ENCODE measurements at regions not wholly inside any gene's neighbourhood (a gene's known extent, or its start where the extent isn't known, plus 50 kb on each side); places are given as distances from the start of the nearest gene placed in this dataset.

DNA sequence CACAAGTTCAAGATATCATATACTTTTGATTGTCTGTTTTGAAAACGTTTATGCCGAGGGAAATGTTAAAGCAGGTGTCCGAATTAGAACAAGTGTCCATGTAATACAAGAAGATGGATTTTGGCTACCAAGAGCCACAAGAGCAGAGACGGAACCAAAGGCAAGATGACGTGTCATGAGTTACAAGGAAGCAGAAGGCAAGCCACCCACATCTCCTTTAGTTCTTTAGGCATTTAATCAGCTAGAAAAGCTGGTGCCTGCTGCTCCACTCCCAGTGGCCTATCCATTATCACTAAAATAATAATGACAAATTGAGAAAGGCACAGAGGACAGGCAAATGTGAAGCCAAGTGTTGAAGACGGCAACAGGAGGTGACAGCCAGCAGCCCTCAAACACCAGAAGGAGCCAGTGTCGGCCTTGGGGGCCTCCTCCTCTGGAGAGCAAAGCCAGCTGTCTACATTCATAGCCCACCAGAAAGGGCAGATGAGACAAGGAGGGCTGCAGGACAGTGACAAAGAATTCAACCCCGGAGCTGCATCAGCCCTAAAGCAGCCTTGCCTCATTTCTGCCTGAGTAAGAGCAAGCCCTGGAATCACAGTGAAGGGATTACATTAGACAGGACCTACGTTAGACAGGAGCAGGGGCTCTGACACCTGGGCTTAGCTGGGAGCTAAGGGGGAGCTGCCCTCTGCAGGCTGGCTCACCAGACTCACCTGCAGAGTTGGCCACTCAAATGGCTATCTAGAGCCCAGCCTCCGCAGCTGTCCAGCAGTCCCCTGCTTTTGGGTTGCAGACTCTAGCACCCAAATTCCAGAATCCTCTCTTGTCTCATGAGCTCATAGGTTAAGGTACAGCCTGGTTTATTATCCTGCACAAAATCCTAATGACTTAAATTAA, 569.9 kb downstream of the UQCRFS1 start:
- Histone ChIP-seq H3K27me3 (ENCODE audit: control insufficient read depth in 2 of 2, insufficient read depth in 2 of 2, low read length in 2 of 2) (no peaks in the 10 kb centered on the region), H3K4me2 (ENCODE audit: insufficient read depth, low read length) (no peak overlapping the region), H3K27ac (ENCODE audit: insufficient read depth, low read depth, low read length) (no peak overlapping the region), H3K9me3 (replicated peaks; ENCODE audit: control insufficient read depth, insufficient read depth, low read length) (no peaks in the 10 kb centered on the region), H3K79me2 (ENCODE audit: control insufficient read depth, insufficient read depth, low read length) (no peaks in the 10 kb centered on the region), H3K36me3 (ENCODE audit: control insufficient read depth in 2 of 2, extremely low read depth in 1 of 2, insufficient read depth in 2 of 2, low read length in 2 of 2) (no peaks in the 10 kb centered on the region), H3K9me1 (replicated peaks; ENCODE audit: control insufficient read depth, extremely low read depth, insufficient read depth, low read length) (no peaks in the 10 kb centered on the region), H3K4me3 (replicated peaks in 1 of 3; ENCODE audit: insufficient read depth in 1 of 3, low read depth in 1 of 3, low read length in 3 of 3) (no peak overlapping the region), H4K20me1 (replicated peaks; ENCODE audit: control insufficient read depth, extremely low read depth, insufficient read depth, low read length) (no peaks in the 10 kb centered on the region), H3K4me1 (ENCODE audit: control insufficient read depth, extremely low read depth, insufficient read depth, low read length) (no peaks in the 10 kb centered on the region), H2AFZ (ENCODE audit: low read depth, low read length) (no peak overlapping the region), H3K9ac (replicated peaks; ENCODE audit: extremely low read depth, insufficient read depth, low read length) (no peak overlapping the region)
- BruUV-seq (replicated peaks): no TSS peak
- dilution Hi-C loops (cut with MboI; ENCODE audit: extremely low pct_ligation_motif_present, low sequenced_read_pairs) (no loop called here), intact Hi-C loops (cut with micrococcal nuclease) (no loop called here)
- POLR2A ChIA-PET: no interaction called here
- FAIRE-seq (no peak), DNase-seq (ENCODE audit: low read depth, low spot score) (no peak)
- no peak for TF ChIP-seq GATA2 (IDR thresholded peaks at IDR 0.05; ENCODE audit: insufficient read depth, insufficient read length, low read depth, low read length)
- no peak for TF ChIP-seq MYC (IDR thresholded peaks at IDR 0.05; ENCODE audit: low read depth, low read length)
- no peak for TF ChIP-seq EZH2 (IDR thresholded peaks at IDR 0.05; ENCODE audit: borderline replicate concordance, low read depth, low read length, severe bottlenecking)
- no peak for TF ChIP-seq POLR2AphosphoS5 (IDR thresholded peaks at IDR 0.05; ENCODE audit: insufficient read depth, low read depth, low read length)
- no peak for TF ChIP-seq FOS (IDR thresholded peaks at IDR 0.05; ENCODE audit: borderline replicate concordance, insufficient read depth, low read length)
- TF ChIP-seq, protein P1, sequence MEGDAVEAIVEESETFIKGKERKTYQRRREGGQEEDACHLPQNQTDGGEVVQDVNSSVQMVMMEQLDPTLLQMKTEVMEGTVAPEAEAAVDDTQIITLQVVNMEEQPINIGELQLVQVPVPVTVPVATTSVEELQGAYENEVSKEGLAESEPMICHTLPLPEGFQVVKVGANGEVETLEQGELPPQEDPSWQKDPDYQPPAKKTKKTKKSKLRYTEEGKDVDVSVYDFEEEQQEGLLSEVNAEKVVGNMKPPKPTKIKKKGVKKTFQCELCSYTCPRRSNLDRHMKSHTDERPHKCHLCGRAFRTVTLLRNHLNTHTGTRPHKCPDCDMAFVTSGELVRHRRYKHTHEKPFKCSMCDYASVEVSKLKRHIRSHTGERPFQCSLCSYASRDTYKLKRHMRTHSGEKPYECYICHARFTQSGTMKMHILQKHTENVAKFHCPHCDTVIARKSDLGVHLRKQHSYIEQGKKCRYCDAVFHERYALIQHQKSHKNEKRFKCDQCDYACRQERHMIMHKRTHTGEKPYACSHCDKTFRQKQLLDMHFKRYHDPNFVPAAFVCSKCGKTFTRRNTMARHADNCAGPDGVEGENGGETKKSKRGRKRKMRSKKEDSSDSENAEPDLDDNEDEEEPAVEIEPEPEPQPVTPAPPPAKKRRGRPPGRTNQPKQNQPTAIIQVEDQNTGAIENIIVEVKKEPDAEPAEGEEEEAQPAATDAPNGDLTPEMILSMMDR (IDR thresholded peaks at IDR 0.05; ENCODE audit: extremely low read depth in 1 of 2, insufficient read depth in 1 of 2, low read depth in 1 of 2, low read length in 2 of 2): no peak
- TF ChIP-seq MAX (IDR thresholded peaks at IDR 0.05; ENCODE audit: insufficient read depth, insufficient read length): no peak
- TF ChIP-seq POLR2A (IDR thresholded peaks at IDR 0.05; ENCODE audit: low read depth, low read length): no peak
- TF ChIP-seq JUN (IDR thresholded peaks at IDR 0.05; ENCODE audit: borderline replicate concordance, insufficient read depth, insufficient read length, low read depth): no peak
- CTCF ChIA-PET: no interaction called here

Measured in endothelial cell of umbilical vein (primary cell).